NCI-H510A treated with DMSO at 0.1 percent for 48 hours (cell line): ENCODE measurements at regions not wholly inside any gene's neighbourhood (a gene's known extent, or its start where the extent isn't known, plus 50 kb on each side); places are given as distances from the start of the nearest gene placed in this dataset.

ENCODE experiments used
- DNase-seq: peaks from one replicate; lab custom pipeline; 2025; lab: John Stamatoyannopoulos, UW

- DNase-seq, result no peak
Observed at GRCh38 chr17:72069586-72070202, 51.1 kb upstream of the SOX9 start.
